Suprapubic skin (tissue), 4 donors: ENCODE measurements at regions not wholly inside any gene's neighbourhood (a gene's known extent, or its start where the extent isn't known, plus 50 kb on each side); places are given as distances from the start of the nearest gene placed in this dataset.

Experiments used
- DNase-seq, 2 donors: peaks; one replicate each; pipeline ENCODE4 v3.0.0-alpha.2; 2019; ENCODE audit warnings: low spot score in 2 of 2
- H3K27ac ChIP-seq: fragments of 200-600 bp; sonication (generic); one replicate; pipeline ENCODE4 v1.5.1; 2019
- H3K27me3 ChIP-seq: fragments of 200-600 bp; sonication (generic); one replicate; pipeline ENCODE4 v1.5.1; 2019
- H3K36me3 ChIP-seq: fragments of 200-600 bp; sonication (generic); one replicate; pipeline ENCODE4 v1.5.1; 2019
- H3K4me1 ChIP-seq: fragments of 200-600 bp; sonication (generic); one replicate; pipeline ENCODE4 v1.5.1; 2019
- H3K4me3 ChIP-seq: fragments of 200-600 bp; sonication (generic); one replicate; pipeline ENCODE4 v1.5.1; 2019; ENCODE audit warnings: mild to moderate bottlenecking
- H3K9me3 ChIP-seq: fragments of 200-600 bp; sonication (generic); one replicate; pipeline ENCODE4 v1.5.1; 2019
- CTCF ChIP-seq, 2 donors: fragments of 200-600 bp in 1 of 2; fragments of 450-650 bp in 1 of 2; sonication (generic) in 1 of 2; IDR thresholded peaks; one replicate each; pipeline ENCODE4 v1.5.1; 2016 to 2019; ENCODE audit warnings: antibody characterized with exemption in 2 of 2, mild to moderate bottlenecking in 1 of 2, moderate library complexity in 1 of 2
- EP300 ChIP-seq: sonication (generic); formaldehyde crosslinking; IDR thresholded peaks from one replicate; pipeline ENCODE4 v1.6.1; 2017; ENCODE audit warnings: antibody characterized with exemption
- POLR2A ChIP-seq, 2 donors: fragments of 450-650 bp; IDR thresholded peaks; one replicate each; pipeline ENCODE4 v1.6.1; 2017; ENCODE audit warnings: antibody characterized with exemption in 2 of 2, mild to moderate bottlenecking in 2 of 2, moderate library complexity in 2 of 2
- POLR2AphosphoS5 ChIP-seq, 3 donors: sonication (generic); formaldehyde crosslinking; IDR thresholded peaks; one replicate each; pipeline ENCODE4 v1.6.1; 2017; ENCODE audit warnings: antibody characterized with exemption in 3 of 3
- WGBS: methylation state at CpG from one replicate; pipeline ENCODE4 v1.1.5; 2018; 5-methylcytosine and 5-hydroxymethylcytosine counted together

GRCh38 chr13:81676008-81676407 is 1335.1 kb upstream of the SPRY2 start:
- TF ChIP-seq CTCF (IDR thresholded peaks at IDR 0.05) (no peak), POLR2A (IDR thresholded peaks at IDR 0.05) (no peak), EP300 (no peak), POLR2AphosphoS5 (IDR thresholded peaks at IDR 0.05) (no peak)
- H3K4me1 ChIP-seq = no peaks in the 10 kb centered on the region
- H3K36me3 ChIP-seq = no peaks in the 10 kb centered on the region
- no peak for DNase-seq
- no peaks in the 10 kb centered on the region for H3K9me3 ChIP-seq
- no peaks in the 10 kb centered on the region for H3K27me3 ChIP-seq
- H3K27ac ChIP-seq = no peak overlapping the region
- 92% methylated on average over 11 of the region's 11 CpGs for WGBS
- no peak overlapping the region for H3K4me3 ChIP-seq

DNA sequence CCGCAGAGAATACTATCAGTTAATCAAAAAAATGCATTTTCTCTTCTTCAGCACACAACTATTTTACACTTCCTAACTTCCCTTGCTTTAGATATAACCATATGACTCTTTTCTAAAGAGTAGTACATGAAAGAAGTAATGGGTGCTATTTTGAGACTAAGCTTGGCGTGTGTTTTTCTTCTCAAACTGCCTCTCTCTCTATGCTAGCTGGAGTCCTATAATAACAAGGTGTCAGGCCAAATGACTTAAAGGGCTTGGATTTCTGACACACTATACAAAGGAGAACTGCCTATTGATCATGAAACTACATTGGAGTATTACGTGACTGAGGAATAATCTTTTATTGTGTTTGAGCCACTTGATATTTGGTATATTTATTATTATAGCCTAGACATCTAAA is 1330.1 kb upstream of the SPRY2 start:
- TF ChIP-seq EP300 (no peak), POLR2A (IDR thresholded peaks at IDR 0.05) (no peak), CTCF (IDR thresholded peaks at IDR 0.05) (no peak), POLR2AphosphoS5 (IDR thresholded peaks at IDR 0.05) (no peak)
- 77% methylated on average over 3 of the region's 3 CpGs for WGBS

GRCh38 chr13:81670048-81670447 is 1329.1 kb upstream of the SPRY2 start:
- DNase-seq = no peak

More for the DNA sequence above, 1330.1 kb upstream of the SPRY2 start:
- Histone ChIP-seq H3K27ac (no peak overlapping the region), H3K9me3 (no peaks in the 10 kb centered on the region), H3K27me3 (no peaks in the 10 kb centered on the region), H3K4me3 (no peak overlapping the region), H3K4me1 (no peaks in the 10 kb centered on the region), H3K36me3 (no peaks in the 10 kb centered on the region)
- DNase-seq = no peak

DNA sequence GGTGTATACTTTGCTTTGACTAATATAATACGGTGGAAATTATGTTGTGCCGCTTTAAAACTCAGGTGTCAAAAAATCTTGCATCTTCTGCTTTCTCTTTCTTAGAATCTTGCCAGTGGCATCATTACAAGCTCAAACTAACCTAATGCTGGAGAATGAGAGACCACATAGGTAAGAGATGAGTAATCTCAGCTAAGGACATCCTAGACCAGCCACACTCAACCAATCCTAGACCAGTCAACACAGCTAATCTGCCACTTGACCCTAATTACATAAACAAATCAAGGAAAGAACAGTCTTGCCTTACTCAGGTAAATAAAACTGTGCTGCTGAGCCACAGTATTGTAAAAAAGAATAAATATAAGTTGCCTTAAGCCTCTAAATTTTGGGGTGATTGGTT is 1323.9 kb upstream of the SPRY2 start:
- Histone ChIP-seq H3K9me3 (no peaks in the 10 kb centered on the region), H3K4me3 (no peak overlapping the region), H3K27ac (no peak overlapping the region), H3K36me3 (no peaks in the 10 kb centered on the region), H3K4me1 (no peaks in the 10 kb centered on the region), H3K27me3 (no peaks in the 10 kb centered on the region)
- WGBS = 90% methylated on average over 2 of the region's 2 CpGs
- TF ChIP-seq EP300 (no peak), POLR2AphosphoS5 (IDR thresholded peaks at IDR 0.05) (no peak), POLR2A (IDR thresholded peaks at IDR 0.05) (no peak), CTCF (IDR thresholded peaks at IDR 0.05) (no peak)
- DNase-seq = no peak

More at GRCh38 chr13:81670048-81670447, 1329.1 kb upstream of the SPRY2 start:
- no peaks in the 10 kb centered on the region for H3K36me3 ChIP-seq
- no peaks in the 10 kb centered on the region for H3K9me3 ChIP-seq
- no peaks in the 10 kb centered on the region for H3K27me3 ChIP-seq
- 64% methylated on average over 2 of the region's 2 CpGs for WGBS
- H3K4me1 ChIP-seq = no peaks in the 10 kb centered on the region
- TF ChIP-seq POLR2A (IDR thresholded peaks at IDR 0.05) (no peak), CTCF (IDR thresholded peaks at IDR 0.05) (no peak), EP300 (no peak), POLR2AphosphoS5 (IDR thresholded peaks at IDR 0.05) (no peak)
- no peak overlapping the region for H3K27ac ChIP-seq
- no peak overlapping the region for H3K4me3 ChIP-seq

GRCh38 chr13:81659984-81660383 is 1319.1 kb upstream of the SPRY2 start:
- Histone ChIP-seq H3K9me3 (no peaks in the 10 kb centered on the region), H3K27ac (no peak overlapping the region), H3K36me3 (no peaks in the 10 kb centered on the region), H3K4me1 (no peaks in the 10 kb centered on the region), H3K4me3 (no peak overlapping the region), H3K27me3 (no peaks in the 10 kb centered on the region)
- TF ChIP-seq CTCF (IDR thresholded peaks at IDR 0.05) (no peak), POLR2AphosphoS5 (IDR thresholded peaks at IDR 0.05) (no peak), POLR2A (IDR thresholded peaks at IDR 0.05) (no peak), EP300 (no peak)
- 89% methylated on average over 1 of the region's 1 CpG for WGBS
- no peak for DNase-seq
